ENCODE measurements at regions not wholly inside any gene's neighbourhood (a gene's known extent, or its start where the extent isn't known, plus 50 kb on each side); places are given as distances from the start of the nearest gene placed in this dataset.

GRCh38 chr13:21757763-21758162 is 86.9 kb downstream of the FGF9 start:
- no peak for DNase-seq (ENCODE audit: low read depth)
- H3K4me3 ChIP-seq (ENCODE audit: low read length): no peak overlapping the region
- no peak for TF ChIP-seq CTCF (conservative IDR thresholded peaks at IDR 0.05; ENCODE audit: low read depth, low read length)

GRCh38 chr13:21758441-21758840 is 87.6 kb downstream of the FGF9 start:
- no peak for DNase-seq (ENCODE audit: low read depth)
- H3K4me3 ChIP-seq (ENCODE audit: low read length): no peak overlapping the region
- TF ChIP-seq CTCF (conservative IDR thresholded peaks at IDR 0.05; ENCODE audit: low read depth, low read length): no peak

- TF ChIP-seq CTCF (conservative IDR thresholded peaks at IDR 0.05; ENCODE audit: low read depth, low read length): no peak
- H3K4me3 ChIP-seq (ENCODE audit: low read length): no peak overlapping the region
- no peak for DNase-seq (ENCODE audit: low read depth)
Measured at GRCh38 chr13:21759463-21759862, 88.6 kb downstream of the FGF9 start.

GRCh38 chr13:21759911-21760310 is 89.0 kb downstream of the FGF9 start:
- no peak for TF ChIP-seq CTCF (conservative IDR thresholded peaks at IDR 0.05; ENCODE audit: low read depth, low read length)
- no peak for DNase-seq (ENCODE audit: low read depth)
- no peak overlapping the region for H3K4me3 ChIP-seq (ENCODE audit: low read length)

- H3K4me3 ChIP-seq (ENCODE audit: low read length): no peak overlapping the region
- no peak for TF ChIP-seq CTCF (conservative IDR thresholded peaks at IDR 0.05; ENCODE audit: low read depth, low read length)
- no peak for DNase-seq (ENCODE audit: low read depth)
Measured at GRCh38 chr13:21761770-21762169, 90.9 kb downstream of the FGF9 start.

- DNase-seq (ENCODE audit: low read depth): no peak
- no peak overlapping the region for H3K4me3 ChIP-seq (ENCODE audit: low read length)
- TF ChIP-seq CTCF (conservative IDR thresholded peaks at IDR 0.05; ENCODE audit: low read depth, low read length): no peak
Measured at GRCh38 chr13:21762512-21762911, 91.6 kb downstream of the FGF9 start.

GRCh38 chr13:21767032-21767431 is 96.2 kb downstream of the FGF9 start:
- no peak for TF ChIP-seq CTCF (conservative IDR thresholded peaks at IDR 0.05; ENCODE audit: low read depth, low read length)
- no peak for DNase-seq (ENCODE audit: low read depth)
- no peak overlapping the region for H3K4me3 ChIP-seq (ENCODE audit: low read length)

Data from retinal pigment epithelial cell (primary cell).